ENCODE measurements at regions not wholly inside any gene's neighbourhood (a gene's known extent, or its start where the extent isn't known, plus 50 kb on each side); places are given as distances from the start of the nearest gene placed in this dataset.
"Not testable (repeated sequence)": the region's sequence is repeated elsewhere in the genome, so short reads cannot be mapped to it uniquely, and the experiment has no call there.

DNA sequence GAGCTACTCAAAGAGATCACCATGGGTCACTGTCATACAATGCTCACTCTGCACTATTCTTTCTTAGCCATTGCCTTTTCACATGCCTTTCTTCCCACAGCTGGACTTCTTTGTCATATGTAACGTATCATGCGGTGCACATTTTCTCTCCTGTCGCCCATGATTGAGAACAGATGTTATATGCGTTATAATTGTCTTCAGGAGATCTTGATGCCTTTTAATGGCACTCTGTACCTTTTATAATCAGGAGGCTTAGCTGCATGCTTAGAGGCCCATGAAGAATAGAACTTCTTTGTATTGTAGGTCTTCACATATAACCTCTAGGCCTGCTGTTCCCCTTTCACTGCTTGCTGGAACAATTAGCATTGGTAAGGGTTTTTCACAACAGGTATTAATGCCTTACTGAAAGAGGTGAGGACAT, 436.1 kb downstream of the CDH10 start:
- ATAC-seq (no peak), DNase-seq (no peak)
- intact Hi-C loops (cut with DNase I): no loop called here

DNA sequence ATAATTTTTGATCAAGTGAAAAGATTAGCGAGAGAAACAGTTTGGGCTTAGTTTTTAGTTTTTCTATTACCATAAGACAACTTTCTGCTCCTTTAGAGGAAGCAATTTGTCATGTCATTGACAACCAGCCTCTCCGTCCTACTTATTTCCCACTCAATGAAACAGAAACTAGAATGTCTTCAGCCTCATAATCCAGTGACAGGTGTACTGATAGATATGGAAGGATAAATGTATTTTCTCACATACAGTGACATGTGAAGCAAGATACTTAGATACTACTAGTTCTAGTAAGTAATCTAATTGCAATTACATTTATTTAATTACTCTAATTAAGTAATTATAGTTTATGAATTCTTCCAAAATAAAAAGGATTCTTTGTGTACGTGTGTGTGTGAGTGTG, 429.7 kb downstream of the CDH10 start:
- ATAC-seq (no peak), DNase-seq (no peak)
- intact Hi-C loops (cut with DNase I): no loop called here

DNA sequence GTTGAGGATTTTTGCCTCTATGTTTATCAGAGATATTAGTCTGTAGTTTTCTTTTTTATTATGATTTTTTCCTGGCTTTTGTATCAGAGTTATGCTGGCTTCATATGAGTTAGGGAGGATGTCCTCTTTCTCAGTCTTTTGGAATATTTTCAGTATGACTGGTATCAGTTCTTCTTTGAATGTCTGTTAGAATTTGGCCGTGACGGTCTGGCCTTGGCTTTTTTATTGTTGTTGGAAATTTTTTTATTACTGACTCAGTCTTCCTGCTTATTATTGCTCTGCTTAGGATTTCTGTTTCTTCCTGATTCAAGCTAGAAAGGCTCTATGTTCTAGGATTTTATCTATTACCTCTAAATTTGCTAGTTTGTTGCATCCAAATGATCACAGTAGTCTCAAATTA, 421.9 kb downstream of the CDH10 start:
- no peak for ATAC-seq
- intact Hi-C loops (cut with DNase I): no loop called here
- no peak for DNase-seq

DNA sequence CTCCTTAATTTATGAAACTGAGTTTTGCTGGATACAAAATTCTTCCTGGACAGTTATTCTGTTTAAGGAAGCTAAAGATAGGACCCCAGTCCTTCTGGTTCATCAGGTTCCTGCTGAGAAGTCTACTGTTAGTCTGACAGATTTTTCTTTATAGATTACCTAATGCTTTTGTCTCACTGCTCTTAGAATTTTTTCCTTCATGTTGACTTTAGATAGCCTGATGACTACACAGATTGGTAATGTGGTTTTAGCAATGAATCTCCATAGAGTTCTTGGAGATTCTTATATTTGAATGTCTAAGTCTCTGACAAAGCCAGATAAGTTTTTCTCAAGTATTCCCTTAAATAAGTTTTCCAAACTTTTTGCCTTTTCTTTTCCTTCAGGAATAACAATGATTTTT, 419.7 kb downstream of the CDH10 start:
- intact Hi-C loops (cut with DNase I): no loop called here
- DNase-seq (no peak), ATAC-seq (no peak)

DNA sequence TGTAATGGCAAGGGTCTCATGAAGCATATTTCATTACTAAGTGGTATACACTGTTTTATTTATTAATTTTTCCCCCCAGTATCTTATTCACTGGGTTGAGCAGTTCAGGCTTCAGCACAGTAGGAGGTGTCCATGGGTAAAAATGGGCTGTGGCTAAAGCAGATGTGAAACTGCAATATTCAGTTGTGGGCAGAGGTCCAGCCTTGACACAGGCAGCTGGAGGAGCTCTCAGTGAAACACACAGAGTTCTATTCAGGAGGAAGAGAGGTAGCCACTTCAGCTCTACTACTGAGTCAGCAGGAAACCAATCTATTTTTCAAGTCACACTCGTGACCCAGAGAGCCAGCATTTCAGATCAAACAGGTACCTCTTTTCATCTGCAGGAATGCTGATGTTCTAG, 418.3 kb downstream of the CDH10 start:
- intact Hi-C loops (cut with DNase I): no loop called here
- DNase-seq: no peak
- ATAC-seq: no peak

DNA sequence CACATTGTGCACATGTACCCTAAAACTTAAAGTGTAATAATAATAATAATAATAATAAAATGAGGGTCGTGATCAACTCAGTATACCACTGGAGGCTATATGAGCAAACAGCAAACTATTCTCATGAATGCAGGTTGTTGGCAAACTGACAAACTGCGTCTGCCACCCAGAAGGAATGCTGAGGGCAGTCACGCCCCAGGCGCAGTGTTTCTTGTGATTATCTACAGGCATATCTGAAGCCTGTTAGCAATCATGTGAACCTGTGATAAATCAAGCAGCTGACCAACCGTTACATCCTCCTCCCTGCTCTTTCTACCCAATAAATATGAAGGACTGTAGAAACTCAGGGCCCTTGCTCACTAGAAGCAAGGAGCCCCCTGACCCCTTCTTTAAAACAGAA, 416.9 kb downstream of the CDH10 start:
- intact Hi-C loops (cut with DNase I); DNase-seq; ATAC-seq: not testable (repeated sequence)

DNA sequence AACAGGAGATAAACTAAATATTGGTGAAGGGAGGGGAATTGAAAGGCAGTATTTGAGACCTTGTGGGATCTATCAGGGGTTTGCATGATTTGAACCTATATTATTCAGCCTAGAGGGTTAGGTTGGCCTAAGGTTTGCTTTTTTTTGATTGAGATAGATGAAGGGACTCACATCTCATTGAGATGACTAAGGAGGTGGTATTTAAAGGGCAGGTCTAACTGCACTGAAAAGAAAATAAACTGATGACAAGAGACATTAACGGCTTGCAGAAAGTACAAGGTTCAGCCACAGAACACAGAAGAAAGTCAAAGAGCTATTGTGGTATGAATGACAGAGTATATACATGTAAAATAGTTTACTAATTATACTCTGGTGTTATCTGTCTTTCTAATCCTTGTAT, 412.7 kb downstream of the CDH10 start:
- DNase-seq (no peak), ATAC-seq (no peak)
- intact Hi-C loops (cut with DNase I): loop anchor here in 1 of 2 donors (5.0 kb wide), 1 partner anchor 410 kb away; the partner anchor contains the start of gene CDH10

DNA sequence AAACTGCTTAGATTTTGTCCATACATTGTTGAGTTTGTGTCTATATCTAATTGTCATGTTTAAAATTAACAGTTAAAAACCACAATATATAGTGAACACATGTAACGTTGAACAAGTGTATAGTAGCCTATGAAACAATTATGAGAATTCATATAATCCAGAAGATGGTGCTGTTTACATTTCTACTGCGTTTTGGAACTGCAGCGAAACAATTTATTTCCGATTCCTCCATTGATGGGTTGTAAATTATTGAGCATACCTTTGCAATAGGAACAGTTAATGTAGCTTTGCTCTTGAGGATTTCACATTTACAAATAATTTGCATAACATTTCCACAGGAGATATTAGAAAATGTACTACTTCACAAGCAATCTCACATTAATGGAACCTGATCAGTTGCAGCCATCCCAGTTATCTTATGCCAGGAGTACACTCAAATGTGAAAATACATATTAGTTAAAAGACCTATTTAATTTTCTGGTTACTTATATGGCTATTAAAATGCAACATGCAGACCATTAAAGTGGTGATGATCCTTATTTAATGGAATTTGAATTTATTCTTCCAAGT, 411.8 kb downstream of the CDH10 start:
- DNase-seq (no peak), ATAC-seq (no peak)
- intact Hi-C loops (cut with DNase I): loop anchor here in 1 of 2 donors (5.0 kb wide), 1 partner anchor 409 kb away; the partner anchor contains the start of gene CDH10

DNA sequence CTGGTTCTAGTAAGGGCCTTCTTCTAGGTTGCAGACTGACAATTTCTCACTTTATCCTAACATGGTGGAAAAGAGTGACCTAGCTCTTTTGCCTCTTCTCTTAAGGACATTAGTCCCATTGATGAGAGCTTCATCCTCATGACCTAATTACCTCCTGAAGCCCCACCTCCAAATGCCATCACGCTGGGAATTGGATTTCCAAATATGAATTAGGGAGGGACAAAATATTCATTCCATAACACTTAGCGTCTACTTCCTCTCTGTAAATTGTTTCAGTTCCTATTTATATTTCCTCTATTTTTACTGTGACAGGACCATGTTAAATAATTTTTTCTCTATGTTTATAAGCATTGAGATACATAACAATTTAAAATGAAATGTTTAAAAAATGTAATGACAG, 408.8 kb downstream of the CDH10 start:
- DNase-seq: no peak
- no peak for ATAC-seq
- intact Hi-C loops (cut with DNase I): no loop called here

DNA sequence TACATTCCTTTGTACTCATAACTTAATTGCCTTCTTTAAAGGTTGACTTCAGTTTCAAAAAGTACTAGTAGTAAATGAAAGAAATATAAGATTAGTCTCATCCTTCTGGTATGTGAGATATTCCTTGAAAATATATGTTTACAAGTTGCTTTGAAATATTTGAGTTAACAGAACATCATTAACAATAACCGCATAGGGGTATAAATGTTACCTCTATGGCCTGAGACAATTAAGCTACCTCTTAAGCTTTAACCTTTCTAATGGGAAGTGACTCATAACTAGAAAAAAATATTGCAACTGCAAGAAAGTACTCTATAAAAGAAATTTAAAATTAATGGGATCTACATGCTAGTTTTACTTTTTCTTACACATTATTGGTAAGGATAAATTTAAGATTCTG, 399.0 kb downstream of the CDH10 start:
- ATAC-seq: no peak
- intact Hi-C loops (cut with DNase I): no loop called here

DNA sequence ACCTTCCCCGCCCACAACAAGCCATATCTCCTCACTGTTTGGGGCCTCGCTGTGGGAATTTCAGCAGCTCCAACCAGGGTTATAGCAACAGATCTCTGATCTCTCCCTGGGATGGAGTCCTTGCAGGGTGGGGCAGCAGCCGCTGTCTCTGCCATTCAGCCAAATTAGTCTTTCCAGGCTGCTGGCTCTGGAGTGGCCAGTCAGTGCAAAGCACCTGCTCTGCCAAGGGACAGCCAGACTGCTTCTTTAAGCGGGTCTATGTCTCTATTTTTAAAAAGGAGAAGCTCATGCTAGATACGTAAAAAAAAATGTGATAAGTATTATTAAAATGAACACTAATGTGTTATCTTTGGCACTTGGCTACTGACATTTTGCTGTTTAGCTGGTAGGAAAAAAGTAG, 380.2 kb downstream of the CDH10 start:
- ATAC-seq (peak in 1 of 2 donors; percentile 38), DNase-seq (no peak)
- intact Hi-C loops (cut with DNase I): no loop called here

More for the DNA sequence above, 399.0 kb downstream of the CDH10 start:
- no peak for DNase-seq

DNA sequence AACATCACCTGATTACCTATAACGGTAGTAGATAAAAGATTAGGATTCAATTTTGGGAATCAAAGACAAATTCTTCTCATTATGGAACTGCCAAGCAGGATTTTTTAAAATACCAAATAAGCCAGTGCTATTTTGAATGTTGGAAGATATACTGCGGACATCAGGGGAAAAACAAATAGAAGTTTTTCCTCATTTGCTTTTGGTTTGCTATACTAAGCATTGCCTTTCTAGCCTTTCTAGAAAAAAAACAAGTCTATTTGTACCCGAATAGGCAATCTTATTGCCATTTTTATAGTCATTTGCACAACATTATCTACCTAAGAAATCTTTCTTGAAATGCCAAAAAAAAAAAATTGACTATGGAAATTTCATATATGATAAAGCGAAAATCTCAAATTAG, 379.5 kb downstream of the CDH10 start:
- intact Hi-C loops (cut with DNase I): no loop called here
- no peak for ATAC-seq

DNA sequence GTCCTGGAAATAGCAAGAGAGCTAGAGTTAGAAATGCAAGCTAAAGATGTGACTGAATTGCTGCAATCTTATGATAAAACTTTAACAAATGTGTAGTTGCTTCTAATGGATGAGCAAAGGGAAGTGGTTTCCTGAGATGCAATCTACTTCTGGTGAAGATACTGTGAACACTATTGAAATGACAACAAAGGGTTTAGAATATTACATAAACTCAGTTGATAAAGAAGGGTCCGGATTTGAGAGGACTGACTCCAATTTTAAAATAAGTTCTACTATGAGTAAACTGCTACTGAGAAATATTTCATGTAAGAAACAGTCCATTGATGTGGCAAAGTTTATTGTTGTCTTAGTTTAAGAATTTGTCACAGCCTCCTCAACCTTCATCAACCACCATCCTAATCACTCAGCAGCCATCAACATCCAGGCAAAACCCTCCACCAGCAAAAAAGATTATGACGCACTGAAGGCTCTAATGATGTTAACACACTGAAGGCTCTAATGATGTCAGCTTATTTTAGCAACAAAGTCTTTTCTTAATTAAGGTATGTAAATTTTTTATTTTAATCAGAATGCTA, 376.2 kb downstream of the CDH10 start:
- DNase-seq: no peak
- intact Hi-C loops (cut with DNase I): no loop called here
- ATAC-seq: no peak

More for the DNA sequence above, 379.5 kb downstream of the CDH10 start:
- DNase-seq: no peak

DNA sequence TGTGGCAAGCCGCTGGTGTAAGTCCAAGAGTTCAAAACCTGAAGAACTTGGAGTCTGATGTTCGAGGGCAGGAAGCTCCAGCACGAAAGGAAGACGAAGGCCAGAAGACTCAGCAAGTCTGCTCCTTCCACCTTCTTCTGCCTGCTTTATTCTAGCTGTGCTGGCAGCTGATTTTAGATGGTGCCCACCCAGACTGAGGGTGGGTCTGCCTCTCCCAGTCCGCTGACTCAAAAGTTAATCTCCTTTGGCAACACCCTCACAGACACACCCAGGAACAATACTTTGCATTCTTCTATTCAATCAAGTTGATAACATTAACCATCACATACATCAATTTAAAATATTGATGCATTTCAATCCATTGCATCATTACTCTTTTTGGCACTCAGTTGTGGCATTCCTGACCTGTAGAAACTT, 373.1 kb downstream of the CDH10 start:
- intact Hi-C loops (cut with DNase I); ATAC-seq; DNase-seq: not testable (repeated sequence)

DNA sequence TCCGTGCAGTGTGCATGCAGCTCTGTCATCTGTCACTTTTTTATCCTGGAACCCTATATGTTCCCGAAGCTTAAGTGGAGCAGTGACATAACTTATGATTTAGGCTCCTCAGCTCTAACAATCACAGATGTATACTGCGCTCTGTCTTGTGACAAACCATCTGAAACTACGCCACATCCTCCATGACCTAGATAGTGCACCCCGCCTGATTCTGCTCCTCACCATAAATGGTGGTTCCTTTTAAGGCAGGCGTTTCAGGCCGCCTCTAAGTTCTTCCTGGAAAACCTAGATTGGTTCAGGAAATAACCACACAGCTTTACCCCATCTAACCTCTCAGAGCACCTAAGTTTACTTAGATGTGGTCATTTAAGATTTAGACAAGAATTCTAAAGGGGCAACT, 372.0 kb downstream of the CDH10 start:
- DNase-seq (no peak), ATAC-seq (no peak)
- intact Hi-C loops (cut with DNase I): no loop called here

DNA sequence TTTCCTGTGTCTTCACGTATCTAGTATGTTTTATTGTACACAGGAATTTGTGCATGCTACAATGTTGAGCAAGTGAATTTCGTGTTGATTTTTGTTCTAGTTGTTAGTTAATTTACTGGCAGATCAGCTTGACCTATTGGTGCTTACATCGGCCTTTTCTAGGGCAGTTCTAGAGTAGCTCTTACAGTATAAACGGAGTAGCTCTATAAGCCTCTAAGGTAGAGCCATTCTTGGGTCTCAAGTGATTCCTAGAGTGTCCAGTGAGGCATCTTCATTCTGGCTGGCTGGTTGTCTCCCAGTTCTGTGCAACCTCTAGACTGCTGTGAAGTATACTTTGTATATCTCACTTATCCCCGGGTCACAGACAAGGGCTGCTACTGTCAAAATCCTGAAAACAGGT, 364.6 kb downstream of the CDH10 start:
- intact Hi-C loops (cut with DNase I): no loop called here
- ATAC-seq (no peak), DNase-seq (no peak)

DNA sequence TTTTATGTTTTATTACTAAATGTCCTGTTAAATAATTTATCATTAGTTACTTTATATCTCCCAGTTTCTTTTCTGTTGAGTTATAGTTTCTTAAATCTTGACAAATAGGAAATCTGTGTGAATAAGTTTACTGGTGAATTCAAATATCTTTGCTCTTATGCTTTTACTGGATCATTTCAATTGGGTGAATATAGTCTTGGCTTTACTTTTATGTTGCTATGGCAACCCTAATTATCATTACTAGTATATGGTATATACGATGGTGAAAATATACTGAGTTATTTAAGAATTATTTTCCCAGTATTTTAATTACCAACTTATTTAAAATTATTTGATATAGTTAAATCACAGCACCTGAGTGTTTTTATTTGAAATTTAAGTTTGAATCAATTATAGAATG, 363.0 kb downstream of the CDH10 start:
- DNase-seq (no peak), ATAC-seq (no peak)
- intact Hi-C loops (cut with DNase I): no loop called here

DNA sequence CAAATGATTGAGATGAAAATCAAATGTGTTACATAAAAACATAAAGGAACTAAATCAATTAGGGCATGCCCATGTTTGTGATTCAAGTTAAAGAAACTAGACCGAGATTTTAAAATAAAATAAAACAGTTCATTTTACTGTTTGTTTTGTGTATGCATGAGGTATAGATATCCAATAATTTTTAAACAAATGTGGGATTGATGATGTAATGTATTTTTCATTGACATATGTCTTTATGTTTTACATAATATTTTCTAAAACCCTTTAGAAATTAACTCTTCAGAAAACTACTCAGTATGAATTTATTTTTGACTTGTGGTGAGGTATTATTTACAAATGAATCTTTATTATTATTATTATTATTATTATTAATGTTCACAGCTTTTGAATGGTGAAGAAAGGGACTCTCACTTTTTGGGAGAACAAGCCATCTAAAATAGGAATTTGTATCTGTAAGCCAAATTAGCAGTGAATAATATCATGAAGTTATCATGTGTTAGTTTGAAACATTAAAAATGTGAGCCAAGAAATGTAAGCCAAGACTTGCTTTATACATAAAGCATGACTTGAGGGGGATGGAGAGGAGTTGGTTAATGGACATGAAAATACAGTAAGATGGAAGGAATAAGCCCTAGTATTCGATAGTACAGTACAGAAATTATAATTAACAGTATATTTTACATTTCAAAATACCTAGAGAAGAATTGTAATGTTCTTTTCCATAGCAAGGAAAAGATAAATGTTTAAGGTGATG, 355.0 kb downstream of the CDH10 start:
- no peak for ATAC-seq

DNA sequence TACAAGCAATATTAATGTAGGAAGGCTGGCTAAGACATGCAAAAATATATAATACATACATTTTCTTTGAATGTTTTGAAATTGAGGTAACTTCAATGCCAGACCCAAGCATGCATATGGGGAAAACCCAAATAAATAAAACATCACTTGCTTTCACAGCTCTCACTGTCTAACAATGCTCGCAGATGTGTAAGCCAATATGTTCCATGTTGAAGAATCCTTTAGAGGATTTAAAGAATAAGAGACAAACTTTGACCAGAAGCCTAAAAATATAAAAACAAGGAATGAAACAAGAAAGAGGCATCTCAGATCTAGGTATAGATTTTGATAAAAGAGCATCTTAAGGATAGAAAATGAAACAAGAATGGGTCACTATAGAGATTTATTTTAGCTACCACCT, 354.2 kb downstream of the CDH10 start:
- intact Hi-C loops (cut with DNase I): no loop called here
- ATAC-seq: no peak
- DNase-seq: no peak

More for the DNA sequence above, 355.0 kb downstream of the CDH10 start:
- no peak for DNase-seq
- intact Hi-C loops (cut with DNase I): no loop called here

DNA sequence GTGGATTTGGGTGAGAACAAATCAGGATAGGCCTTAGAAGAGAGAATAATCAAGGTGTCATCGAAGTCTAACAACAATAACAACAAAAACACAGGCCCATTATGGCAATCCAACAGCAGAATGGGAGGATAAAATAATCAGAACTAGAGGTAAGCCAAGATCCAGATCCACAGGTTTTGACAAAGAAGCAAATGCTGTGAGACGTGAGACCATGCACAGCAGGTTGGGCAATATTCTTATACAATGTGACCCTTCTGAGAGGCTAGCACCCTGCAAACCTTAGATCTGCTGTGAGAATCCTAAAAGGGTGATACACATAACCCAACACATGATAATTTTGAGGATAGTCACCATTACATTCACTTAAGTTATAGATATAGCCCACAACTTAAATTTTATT, 352.9 kb downstream of the CDH10 start:
- DNase-seq (no peak), ATAC-seq (no peak)
- intact Hi-C loops (cut with DNase I): no loop called here

DNA sequence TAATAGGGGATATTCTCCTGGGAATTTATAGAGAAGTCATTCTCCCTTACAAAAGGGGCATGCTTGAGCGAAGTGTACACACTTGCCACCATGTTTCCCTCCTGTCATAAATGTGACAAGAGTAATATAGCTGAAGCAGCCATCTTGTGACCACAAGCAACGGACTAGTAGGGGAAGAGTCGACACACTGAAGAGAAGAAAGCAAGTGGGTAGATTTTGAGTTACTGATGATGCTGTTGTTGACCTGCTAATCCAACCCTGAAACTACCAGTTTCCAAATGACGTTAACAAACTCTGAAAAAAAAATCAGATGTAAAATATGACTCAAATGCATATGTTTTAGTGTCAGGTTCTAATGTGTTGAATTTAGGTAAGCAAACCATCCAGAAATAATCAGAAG, 350.4 kb downstream of the CDH10 start:
- intact Hi-C loops (cut with DNase I): no loop called here
- DNase-seq: no peak
- no peak for ATAC-seq
